ENCODE measurements at regions not wholly inside any gene's neighbourhood (a gene's known extent, or its start where the extent isn't known, plus 50 kb on each side); places are given as distances from the start of the nearest gene placed in this dataset.

GRCh38 chr2:235305678-235306077 lies 188.2 kb upstream of the AGAP1 start:
- no peak for TF ChIP-seq CTCF (conservative IDR thresholded peaks at IDR 0.05 in 1 of 2, IDR thresholded peaks at IDR 0.05 in 1 of 2; ENCODE audit: low read depth in 1 of 2, low read length in 2 of 2)
- TF ChIP-seq EZH2 (IDR thresholded peaks at IDR 0.05; ENCODE audit: low read length, missing control alignments): no peak

Data from fibroblast of lung (primary cell).